ENCODE measurements at regions not wholly inside any gene's neighbourhood (a gene's known extent, or its start where the extent isn't known, plus 50 kb on each side); places are given as distances from the start of the nearest gene placed in this dataset.

GRCh38 chr6:15926256-15926655, 202.6 kb upstream of the MYLIP start:
- TF ChIP-seq, protein P1, sequence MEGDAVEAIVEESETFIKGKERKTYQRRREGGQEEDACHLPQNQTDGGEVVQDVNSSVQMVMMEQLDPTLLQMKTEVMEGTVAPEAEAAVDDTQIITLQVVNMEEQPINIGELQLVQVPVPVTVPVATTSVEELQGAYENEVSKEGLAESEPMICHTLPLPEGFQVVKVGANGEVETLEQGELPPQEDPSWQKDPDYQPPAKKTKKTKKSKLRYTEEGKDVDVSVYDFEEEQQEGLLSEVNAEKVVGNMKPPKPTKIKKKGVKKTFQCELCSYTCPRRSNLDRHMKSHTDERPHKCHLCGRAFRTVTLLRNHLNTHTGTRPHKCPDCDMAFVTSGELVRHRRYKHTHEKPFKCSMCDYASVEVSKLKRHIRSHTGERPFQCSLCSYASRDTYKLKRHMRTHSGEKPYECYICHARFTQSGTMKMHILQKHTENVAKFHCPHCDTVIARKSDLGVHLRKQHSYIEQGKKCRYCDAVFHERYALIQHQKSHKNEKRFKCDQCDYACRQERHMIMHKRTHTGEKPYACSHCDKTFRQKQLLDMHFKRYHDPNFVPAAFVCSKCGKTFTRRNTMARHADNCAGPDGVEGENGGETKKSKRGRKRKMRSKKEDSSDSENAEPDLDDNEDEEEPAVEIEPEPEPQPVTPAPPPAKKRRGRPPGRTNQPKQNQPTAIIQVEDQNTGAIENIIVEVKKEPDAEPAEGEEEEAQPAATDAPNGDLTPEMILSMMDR (IDR thresholded peaks at IDR 0.05; ENCODE audit: insufficient read depth, low read length), result no peak
- TF ChIP-seq GABPA (IDR thresholded peaks at IDR 0.05; ENCODE audit: low read depth), result 0 out of 2 replicates have a peak, but pooled peaks have one; percentile 25
- TF ChIP-seq POLR2AphosphoS5 (IDR thresholded peaks at IDR 0.05; ENCODE audit: low read depth), result no peak

Data from HL-60 (cell line).